ENCODE measurements at regions not wholly inside any gene's neighbourhood (a gene's known extent, or its start where the extent isn't known, plus 50 kb on each side); places are given as distances from the start of the nearest gene placed in this dataset.

DNA sequence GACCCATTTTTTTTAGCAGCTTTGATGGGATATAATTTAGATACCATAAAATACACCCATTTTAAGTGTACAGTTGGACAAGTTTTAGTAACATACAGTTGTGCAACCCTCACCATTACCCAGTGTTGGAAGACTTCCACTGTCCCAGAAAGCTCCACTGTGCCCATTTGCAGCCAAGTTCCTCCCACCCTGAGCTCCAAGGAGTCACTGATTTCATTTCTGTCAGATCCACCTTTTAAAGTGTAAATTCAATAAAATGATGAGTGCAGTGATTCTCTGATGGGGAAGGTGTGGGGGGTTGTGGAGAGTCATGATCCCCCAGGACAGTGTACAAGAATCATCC is 93.2 kb upstream of the IGF1R start:
- DNase-seq, result no peak
- Mint-ChIP-seq H3K4me3 (no peak overlapping the region), H3K36me3 (ENCODE audit: low read depth) (no peaks in the 10 kb centered on the region), H3K9me3 (peaks cover 4% of the 10 kb centered on the region), H3K4me1 (ENCODE audit: low read depth) (no peaks in the 10 kb centered on the region), H3K27ac (no peak overlapping the region), H3K27me3 (peaks cover 16% of the 10 kb centered on the region)

DNA sequence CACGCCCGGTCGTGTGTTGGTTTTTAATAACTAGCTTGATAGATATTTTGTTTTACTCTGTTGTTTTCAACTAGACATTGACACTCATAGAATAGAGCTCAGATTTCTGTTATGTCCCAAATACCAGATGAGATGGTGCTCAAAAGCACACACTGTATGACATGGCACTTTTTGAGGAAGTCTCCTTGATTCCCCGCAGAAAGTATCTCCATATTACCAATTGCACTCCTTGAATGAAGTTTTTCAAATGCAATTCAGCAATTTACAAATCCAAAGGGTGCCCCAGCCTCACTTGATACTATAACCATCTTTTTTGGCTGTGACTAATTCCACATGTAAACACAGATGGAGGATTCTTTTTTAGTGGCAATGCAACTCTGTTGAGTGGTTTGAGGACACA is 92.0 kb upstream of the IGF1R start:
- H3K4me1 Mint-ChIP-seq (ENCODE audit: low read depth), result peaks cover under 1% of the 10 kb centered on the region
- H3K4me3 Mint-ChIP-seq, result no peak overlapping the region
- no peak for DNase-seq
- H3K27me3 Mint-ChIP-seq, result peaks cover 9% of the 10 kb centered on the region
- no peaks in the 10 kb centered on the region for H3K36me3 Mint-ChIP-seq (ENCODE audit: low read depth)
- H3K9me3 Mint-ChIP-seq, result no peaks in the 10 kb centered on the region
- no peak overlapping the region for H3K27ac Mint-ChIP-seq

DNA sequence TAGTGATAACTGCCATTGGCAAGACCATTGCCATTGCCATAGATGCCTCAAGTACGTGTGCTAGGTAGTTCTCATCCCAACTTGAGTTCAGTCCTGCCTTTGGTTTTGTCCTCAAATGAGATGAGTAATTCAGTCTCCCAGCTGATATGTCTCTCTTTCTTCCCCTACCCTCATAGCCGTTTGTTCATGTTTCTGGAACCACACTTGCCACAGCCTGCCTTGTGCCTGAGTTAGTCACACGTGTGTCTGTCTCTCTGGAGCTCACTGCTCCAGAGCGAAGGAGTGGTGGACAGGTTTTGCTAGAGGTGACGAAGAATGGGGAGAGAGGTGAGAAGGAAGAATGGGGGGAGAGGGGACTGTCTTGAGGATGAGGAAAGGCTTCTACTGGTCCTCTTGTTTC is 88.0 kb upstream of the IGF1R start:
- Mint-ChIP-seq H3K9me3 (no peaks in the 10 kb centered on the region), H3K4me3 (no peak overlapping the region), H3K27ac (no peak overlapping the region), H3K36me3 (ENCODE audit: low read depth) (no peaks in the 10 kb centered on the region), H3K4me1 (ENCODE audit: low read depth) (peaks cover 2% of the 10 kb centered on the region), H3K27me3 (peaks cover 12% of the 10 kb centered on the region)
- DNase-seq, result no peak

DNA sequence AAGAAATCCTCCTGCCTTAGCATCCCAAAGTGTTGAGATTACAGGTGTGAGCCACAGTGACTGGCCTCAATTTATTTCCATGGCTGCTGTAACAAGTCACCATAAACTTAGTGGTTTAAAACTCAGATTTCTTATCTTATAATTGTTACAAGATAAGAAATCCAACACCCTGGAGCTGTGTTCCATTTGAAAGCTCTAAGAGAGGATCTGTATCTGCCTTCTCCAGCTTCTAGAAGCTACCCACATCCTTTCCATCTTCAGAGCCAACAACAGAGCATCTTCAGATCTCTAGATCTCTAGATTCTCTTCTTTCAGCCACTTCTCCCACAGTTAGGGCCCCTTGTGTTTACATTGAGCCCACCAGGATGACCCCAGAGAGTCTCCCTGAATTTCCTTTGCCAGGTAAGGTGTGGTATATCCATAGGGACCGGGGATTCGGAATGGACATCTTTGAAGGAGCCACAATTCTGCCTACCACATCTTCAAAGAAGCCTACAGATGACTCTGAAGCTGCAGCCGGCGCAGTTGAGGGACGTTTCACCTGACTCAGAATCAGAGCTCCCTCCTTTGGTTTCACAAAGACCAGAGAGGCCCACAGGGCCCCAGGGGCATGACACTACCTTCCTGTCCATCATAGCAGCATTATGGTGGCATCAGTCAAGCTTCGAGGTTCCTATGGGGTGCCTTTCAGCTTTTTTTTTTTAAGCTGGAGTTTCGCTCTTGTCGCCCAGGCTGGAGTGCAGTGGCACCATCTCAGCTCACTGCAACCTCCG is 87.0 kb upstream of the IGF1R start:
- Mint-ChIP-seq H3K4me1 (ENCODE audit: low read depth) (peaks cover 2% of the 10 kb centered on the region), H3K27ac (no peak overlapping the region), H3K4me3 (no peak overlapping the region), H3K27me3 (peaks cover 12% of the 10 kb centered on the region), H3K9me3 (no peaks in the 10 kb centered on the region), H3K36me3 (ENCODE audit: low read depth) (no peaks in the 10 kb centered on the region)
- DNase-seq, result no peak

DNA sequence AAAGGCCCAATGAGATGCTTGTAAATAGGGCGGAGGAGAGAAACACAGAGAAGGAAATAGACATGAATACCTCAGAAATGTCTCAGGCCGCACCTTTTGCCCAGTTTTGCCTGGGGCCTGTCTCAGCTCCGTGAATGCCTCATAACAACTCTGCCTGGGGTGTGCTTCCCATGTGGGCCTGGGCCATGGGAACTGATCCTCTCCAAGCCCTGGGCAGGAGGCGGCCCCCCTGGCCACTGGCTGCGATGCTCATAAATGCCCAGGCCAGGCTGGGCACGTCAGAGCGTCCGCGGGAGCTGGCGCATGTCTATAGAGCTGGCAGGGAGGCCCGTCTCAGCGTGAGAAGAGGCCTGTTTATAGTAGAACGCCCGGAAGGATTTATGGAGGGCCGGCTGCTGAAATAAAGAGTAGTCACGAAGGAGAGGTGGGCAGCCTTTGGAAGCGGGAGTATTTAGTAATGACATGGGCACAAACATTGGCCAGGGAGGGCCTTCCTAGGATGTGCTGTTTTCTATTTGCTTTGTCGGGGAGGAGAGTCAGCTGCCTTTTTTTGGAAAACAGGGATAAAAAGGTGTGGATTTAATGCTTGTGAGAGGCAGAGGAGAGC is 85.9 kb upstream of the IGF1R start:
- Mint-ChIP-seq H3K9me3 (no peaks in the 10 kb centered on the region), H3K36me3 (ENCODE audit: low read depth) (no peaks in the 10 kb centered on the region), H3K4me3 (no peak overlapping the region), H3K27me3 (peaks cover 12% of the 10 kb centered on the region), H3K27ac (no peak overlapping the region), H3K4me1 (ENCODE audit: low read depth) (peaks cover 2% of the 10 kb centered on the region)
- DNase-seq, result no peak

DNA sequence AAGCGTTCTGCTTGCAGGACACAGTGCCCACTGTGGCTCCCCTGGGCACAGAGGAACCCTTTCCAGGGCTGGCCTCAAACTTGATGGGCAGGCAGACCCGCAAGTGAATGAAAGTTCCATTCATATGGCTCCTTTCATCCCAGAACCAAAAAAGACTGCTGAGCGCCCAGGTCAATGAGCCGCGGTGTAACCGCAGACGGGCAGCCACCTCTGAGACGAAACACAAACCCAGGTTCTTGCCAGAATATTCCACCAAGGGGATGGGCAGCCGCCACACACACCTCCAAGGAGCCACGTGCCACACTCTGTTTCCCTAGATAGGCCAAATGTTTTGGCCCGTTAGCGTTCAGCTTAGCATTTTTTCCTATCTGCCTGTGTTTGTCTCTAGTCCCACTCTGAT is 82.8 kb upstream of the IGF1R start:
- no peak for DNase-seq
- Mint-ChIP-seq H3K9me3 (no peaks in the 10 kb centered on the region), H3K4me1 (ENCODE audit: low read depth) (peaks cover 2% of the 10 kb centered on the region), H3K4me3 (no peak overlapping the region), H3K27me3 (peaks cover 12% of the 10 kb centered on the region), H3K36me3 (ENCODE audit: low read depth) (no peaks in the 10 kb centered on the region), H3K27ac (no peak overlapping the region)

DNA sequence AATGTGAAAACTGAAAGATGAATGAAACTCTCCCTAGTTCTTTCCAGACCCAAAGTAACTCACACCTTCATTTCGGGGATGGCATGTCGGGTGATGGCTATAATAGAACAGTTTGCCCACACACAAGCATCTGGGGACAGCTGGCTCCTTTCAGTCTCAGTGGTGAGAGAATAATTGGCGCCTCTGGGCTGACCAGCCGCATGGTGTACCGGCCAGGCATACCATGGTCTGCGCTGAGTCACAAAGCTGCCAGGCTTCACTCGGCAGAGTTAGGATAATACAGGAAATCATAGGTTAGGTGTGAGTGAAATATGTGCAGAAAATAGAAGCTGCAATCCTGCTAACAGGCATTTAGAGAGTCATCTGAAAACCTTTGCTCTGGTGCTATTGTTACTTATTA is 80.4 kb upstream of the IGF1R start:
- no peak overlapping the region for H3K4me3 Mint-ChIP-seq
- no peaks in the 10 kb centered on the region for H3K4me1 Mint-ChIP-seq (ENCODE audit: low read depth)
- DNase-seq, result no peak
- H3K27ac Mint-ChIP-seq, result no peak overlapping the region
- no peaks in the 10 kb centered on the region for H3K9me3 Mint-ChIP-seq
- peaks cover 15% of the 10 kb centered on the region for H3K27me3 Mint-ChIP-seq
- no peaks in the 10 kb centered on the region for H3K36me3 Mint-ChIP-seq (ENCODE audit: low read depth)

DNA sequence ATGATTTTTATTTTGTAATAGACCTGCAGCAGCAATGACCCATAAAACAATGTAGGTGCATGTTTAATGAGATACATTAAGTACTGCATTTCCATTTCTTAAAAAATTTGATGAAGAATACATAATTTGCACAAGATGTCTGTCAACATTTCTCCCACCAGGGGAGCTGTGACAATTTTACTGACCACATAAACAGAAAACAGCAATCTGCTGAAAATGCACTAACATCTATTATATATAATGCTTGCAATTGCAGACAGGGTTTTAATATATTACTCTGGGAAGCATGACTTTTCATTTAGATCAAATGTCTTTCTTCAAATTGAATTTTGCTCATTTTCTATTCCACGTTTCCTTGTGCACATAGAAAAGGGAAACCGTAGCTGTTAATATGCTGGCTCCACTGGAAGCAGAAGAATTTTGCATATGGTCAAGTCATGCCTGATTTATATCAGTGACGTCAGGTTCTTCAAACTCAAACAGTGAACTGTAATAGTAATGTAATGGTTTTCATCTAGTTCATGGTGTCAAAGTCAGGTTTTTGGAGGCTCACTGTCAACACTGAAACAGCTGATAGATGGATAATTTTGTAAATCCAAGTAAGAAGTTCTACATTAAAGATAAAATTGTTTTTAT is 79.8 kb upstream of the IGF1R start:
- no peaks in the 10 kb centered on the region for H3K36me3 Mint-ChIP-seq (ENCODE audit: low read depth)
- no peaks in the 10 kb centered on the region for H3K4me1 Mint-ChIP-seq (ENCODE audit: low read depth)
- no peak for DNase-seq
- H3K27me3 Mint-ChIP-seq, result peaks cover 15% of the 10 kb centered on the region
- no peaks in the 10 kb centered on the region for H3K9me3 Mint-ChIP-seq
- H3K27ac Mint-ChIP-seq, result no peak overlapping the region
- H3K4me3 Mint-ChIP-seq, result no peak overlapping the region

DNA sequence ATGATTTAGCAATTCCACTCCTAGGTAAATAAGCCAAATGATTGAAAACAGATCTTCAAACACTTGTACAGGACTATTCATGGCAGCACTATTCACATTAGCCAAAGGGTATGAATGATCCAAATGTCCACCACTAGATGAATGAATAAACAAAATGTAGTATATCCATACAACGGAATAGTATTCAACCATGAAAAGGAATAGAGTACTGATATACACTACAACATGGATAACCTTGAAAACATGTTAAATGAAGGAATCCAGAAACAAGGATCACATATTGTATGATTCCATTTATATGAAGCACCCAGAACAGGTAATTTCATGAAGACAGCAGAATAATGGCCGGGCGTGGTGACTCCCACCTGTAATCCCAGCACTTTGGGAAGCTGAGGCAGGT is 78.2 kb upstream of the IGF1R start:
- no peak overlapping the region for H3K4me3 Mint-ChIP-seq
- H3K27ac Mint-ChIP-seq, result no peak overlapping the region
- peaks cover 23% of the 10 kb centered on the region for H3K27me3 Mint-ChIP-seq
- no peaks in the 10 kb centered on the region for H3K36me3 Mint-ChIP-seq (ENCODE audit: low read depth)
- H3K9me3 Mint-ChIP-seq, result no peaks in the 10 kb centered on the region
- no peak for DNase-seq
- H3K4me1 Mint-ChIP-seq (ENCODE audit: low read depth), result no peaks in the 10 kb centered on the region

DNA sequence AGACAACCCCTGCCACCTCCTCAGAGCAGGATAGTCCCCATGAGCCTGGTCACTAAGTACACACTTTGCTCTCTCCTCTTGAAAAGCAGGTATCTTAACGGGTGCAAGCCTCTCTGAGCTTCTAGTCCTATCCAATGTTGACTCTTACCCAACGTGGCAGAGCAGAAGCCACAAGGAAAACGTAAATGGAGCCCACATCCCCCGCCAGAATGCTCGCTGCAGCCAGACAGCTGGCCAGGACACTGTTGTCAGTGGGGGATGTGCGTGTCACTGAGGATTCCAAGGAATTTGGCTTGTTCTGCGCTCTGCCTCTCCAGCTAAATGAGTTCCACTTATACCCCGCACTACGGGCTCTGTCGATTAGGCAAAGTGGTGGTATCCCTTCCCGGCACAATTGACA is 67.8 kb upstream of the IGF1R start:
- Mint-ChIP-seq H3K27me3 (peaks cover 53% of the 10 kb centered on the region), H3K4me1 (ENCODE audit: low read depth) (no peaks in the 10 kb centered on the region), H3K9me3 (peaks cover 3% of the 10 kb centered on the region), H3K4me3 (no peak overlapping the region), H3K36me3 (ENCODE audit: low read depth) (no peaks in the 10 kb centered on the region), H3K27ac (no peak overlapping the region)
- no peak for DNase-seq

DNA sequence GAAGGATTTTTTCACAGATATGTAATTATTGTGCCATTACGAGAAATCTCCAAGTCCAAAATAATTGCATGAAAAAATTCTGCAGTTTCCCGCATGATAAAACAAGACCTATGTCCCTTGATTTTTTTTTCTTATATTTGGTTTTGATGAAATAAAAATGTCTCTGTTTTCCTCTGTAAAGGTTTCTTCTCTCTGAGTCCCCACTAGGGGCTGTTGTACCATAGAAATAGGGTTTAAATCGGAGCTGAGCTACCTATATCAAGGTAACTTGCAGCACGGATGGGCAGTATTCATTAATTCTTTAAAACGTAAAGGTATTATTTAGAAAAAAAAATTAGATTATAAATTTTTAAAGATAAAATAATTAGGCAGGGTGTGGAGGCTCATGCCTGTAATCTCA is 66.6 kb upstream of the IGF1R start:
- peaks cover 6% of the 10 kb centered on the region for H3K4me1 Mint-ChIP-seq (ENCODE audit: low read depth)
- H3K36me3 Mint-ChIP-seq (ENCODE audit: low read depth), result no peaks in the 10 kb centered on the region
- H3K9me3 Mint-ChIP-seq, result peaks cover 3% of the 10 kb centered on the region
- H3K27me3 Mint-ChIP-seq, result peaks cover 61% of the 10 kb centered on the region
- H3K27ac Mint-ChIP-seq, result no peak overlapping the region
- no peak for DNase-seq
- no peak overlapping the region for H3K4me3 Mint-ChIP-seq

DNA sequence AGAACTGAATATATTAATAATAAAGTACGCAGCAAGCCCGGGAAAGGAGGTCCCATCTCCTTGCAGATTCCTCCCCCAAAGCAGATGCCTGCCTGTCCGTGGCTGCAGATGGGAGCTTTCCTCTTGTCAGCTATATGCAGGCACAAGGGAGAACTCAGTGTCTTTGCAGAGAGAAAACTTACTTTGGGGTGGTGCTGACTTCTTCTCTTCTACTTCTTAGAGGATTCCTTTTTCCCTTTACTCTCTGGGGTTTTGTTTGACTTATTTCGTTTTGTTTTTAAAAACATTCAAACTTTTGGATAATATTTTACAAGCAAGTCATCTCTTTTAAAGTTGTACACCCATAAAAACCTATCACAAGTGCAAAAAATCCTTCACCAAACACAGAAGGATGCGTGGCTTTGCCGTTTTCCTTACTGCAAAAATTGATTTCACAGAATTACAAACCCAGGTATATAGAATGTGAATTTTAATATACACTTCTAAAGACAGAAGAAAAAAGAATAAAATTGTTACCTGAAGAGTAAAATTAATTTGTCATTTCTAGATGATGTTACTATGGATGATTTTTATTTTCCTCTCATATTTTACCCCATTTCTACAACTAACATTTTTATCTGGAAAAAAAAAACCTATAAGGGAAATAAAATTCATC is 65.3 kb upstream of the IGF1R start:
- Mint-ChIP-seq H3K4me3 (no peak overlapping the region), H3K36me3 (ENCODE audit: low read depth) (no peaks in the 10 kb centered on the region), H3K27me3 (peaks cover 60% of the 10 kb centered on the region), H3K4me1 (ENCODE audit: low read depth) (peaks cover 7% of the 10 kb centered on the region), H3K27ac (no peak overlapping the region), H3K9me3 (peaks cover 3% of the 10 kb centered on the region)
- no peak for DNase-seq

DNA sequence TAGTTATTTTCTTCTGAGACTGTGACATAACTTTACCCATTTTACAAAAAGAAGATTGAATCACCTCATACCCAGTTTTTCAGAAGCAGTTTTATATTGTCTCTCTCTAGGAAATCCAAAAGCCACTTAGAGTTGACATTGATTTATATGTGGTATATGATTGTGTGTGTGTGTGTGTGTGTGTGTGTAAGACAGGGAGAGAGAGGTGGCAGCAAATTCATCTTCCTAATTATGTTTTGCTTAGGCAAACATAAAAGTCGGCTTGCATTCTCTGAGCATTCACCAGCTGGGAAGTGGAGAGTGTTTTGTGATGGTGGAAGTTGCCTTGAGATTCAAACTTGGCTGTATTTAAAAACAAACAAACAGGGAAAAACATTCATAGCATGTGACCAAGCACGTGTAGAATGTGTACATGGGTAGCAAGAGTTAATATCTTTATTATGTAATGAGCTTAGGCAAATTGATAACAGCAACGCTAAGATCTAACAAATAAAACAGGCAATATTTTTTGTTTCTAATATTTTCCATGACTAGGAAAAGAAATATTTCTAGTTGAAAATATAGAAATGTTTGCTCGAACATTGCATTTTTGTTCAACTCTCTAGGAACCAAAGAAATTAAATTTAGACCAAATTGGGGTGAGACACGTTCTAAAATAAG is 64.4 kb upstream of the IGF1R start:
- Mint-ChIP-seq H3K4me1 (ENCODE audit: low read depth) (peaks cover 7% of the 10 kb centered on the region), H3K36me3 (ENCODE audit: low read depth) (no peaks in the 10 kb centered on the region), H3K27ac (no peak overlapping the region), H3K4me3 (no peak overlapping the region), H3K27me3 (peaks cover 61% of the 10 kb centered on the region), H3K9me3 (no peaks in the 10 kb centered on the region)
- no peak for DNase-seq

DNA sequence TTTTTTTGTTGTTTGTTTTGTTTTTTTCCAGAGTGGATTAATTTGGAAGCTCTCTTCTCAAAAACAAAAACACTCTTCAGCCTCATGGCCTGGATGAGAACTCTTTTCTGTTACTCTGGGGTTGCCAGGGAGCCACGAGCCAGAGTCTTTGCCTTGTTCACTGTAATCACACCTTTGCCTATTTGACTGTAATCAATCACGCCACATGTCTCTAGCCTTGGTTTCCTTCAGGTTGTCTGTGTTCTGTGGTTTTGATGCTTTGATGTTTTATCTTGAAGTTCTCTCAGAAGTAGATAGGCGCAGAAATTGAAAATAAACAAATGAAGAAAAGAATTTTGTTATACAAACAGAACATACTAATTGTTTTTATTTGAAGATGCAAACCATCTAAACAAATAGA is 62.3 kb upstream of the IGF1R start:
- no peak overlapping the region for H3K27ac Mint-ChIP-seq
- DNase-seq, result no peak

More for the DNA sequence above, 62.3 kb upstream of the IGF1R start:
- peaks cover 48% of the 10 kb centered on the region for H3K27me3 Mint-ChIP-seq
- H3K36me3 Mint-ChIP-seq (ENCODE audit: low read depth), result no peaks in the 10 kb centered on the region
- H3K4me3 Mint-ChIP-seq, result no peak overlapping the region
- H3K9me3 Mint-ChIP-seq, result no peaks in the 10 kb centered on the region
- H3K4me1 Mint-ChIP-seq (ENCODE audit: low read depth), result peaks cover 7% of the 10 kb centered on the region

Measured in activated T-cell treated with anti-CD3 and anti-CD28 coated beads, Interleukin-2, amount 50 U/mL, for 24 hours (primary cell).